GM18498 (cell line): ENCODE measurements at regions not wholly inside any gene's neighbourhood (a gene's known extent, or its start where the extent isn't known, plus 50 kb on each side); places are given as distances from the start of the nearest gene placed in this dataset.

Experiments used
- ATAC-seq: cut with Tn5 transposase; IDR thresholded peaks from one replicate; pipeline ENCODE4 v1.9.1; 2021; ENCODE audit warnings: mild to moderate bottlenecking, moderate library complexity; ENCODE audit not compliant: unreplicated experiment

DNA sequence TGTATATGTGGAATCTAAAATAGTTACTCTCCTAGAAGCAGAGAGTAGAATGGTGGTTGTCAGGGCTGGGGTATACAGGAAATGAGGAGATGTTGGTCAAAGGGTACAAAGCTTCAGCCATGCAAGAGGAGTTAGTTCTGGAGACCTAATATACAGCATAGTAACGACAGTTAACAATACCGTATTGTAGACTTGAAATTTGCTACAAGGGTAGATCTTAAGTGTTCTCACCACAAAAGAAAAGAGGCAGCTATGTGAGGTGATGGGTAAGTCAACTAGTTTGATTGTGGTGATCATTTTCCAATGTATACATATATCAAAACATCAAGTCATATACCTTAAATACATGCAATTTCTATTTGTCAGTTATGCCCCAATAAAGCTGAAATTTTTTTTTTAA lies 98.2 kb upstream of the CYP1B1 start:
- no peak for ATAC-seq

DNA sequence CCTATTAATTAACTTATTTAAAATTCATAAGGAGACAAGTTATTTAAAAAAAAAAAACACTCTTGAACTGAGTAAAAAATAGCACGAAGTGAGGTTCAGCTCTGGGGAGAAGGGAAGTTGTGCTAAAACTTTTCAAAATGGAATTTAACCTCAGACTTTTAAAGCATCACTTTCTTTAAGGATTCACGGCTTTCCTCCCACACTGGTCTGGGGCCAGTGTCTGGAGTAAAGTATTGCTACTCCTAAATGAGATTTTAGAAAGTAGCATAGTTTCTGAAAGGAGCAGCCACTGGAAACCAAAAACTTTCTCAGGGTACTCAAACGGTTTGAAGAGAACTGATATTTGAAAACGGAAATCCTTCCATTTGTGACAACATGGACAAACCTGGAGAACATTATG lies 97.7 kb upstream of the CYP1B1 start:
- no peak for ATAC-seq

DNA sequence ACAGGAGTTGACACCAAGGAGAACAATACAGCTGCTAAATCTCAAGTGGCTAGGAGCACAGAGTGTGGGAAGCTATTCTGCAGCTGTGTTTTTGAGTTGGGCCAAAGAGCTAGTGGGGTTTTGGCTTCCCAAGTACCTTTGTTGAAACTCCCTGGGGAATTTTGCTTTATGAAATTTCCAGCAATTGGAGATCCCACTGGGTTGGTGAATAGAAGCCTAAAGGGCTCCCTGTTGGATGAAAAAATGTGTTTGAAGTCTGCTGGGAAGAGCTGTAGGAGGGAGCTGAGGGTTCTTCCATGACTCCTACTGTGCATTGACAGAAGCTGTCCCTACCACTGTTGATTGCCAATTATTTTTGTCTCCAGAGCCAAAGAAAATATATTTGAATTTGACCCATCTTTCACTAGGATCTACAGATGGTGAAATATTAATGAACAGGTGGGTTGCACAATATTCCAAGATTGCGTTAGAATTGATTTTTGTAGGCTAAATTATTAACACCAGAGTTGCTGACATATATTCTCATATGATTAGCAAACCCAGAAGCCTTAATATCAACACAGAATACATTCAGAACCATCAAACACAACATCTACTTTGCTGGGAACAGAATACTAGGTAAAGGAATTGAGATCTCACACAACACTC lies 95.4 kb upstream of the CYP1B1 start:
- ATAC-seq = no peak

DNA sequence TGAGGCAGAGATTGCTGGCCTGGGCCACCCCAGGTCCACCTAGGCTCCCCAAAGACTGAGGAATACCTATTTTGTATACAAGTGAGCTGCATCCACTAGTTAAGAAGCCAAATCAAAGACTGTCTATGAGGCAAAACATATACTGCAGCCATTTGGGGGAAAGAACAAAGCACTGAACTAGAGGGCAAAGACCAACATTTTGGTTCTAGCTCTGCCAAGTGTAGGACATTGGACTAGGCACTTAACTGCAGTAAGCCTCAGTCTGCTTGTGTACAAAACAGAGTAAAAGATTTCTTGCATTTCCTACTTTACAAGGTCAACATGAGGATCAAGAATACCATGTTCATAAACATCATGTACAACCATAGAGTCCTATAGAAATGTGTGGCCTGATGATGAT lies 94.8 kb upstream of the CYP1B1 start:
- ATAC-seq = no peak

DNA sequence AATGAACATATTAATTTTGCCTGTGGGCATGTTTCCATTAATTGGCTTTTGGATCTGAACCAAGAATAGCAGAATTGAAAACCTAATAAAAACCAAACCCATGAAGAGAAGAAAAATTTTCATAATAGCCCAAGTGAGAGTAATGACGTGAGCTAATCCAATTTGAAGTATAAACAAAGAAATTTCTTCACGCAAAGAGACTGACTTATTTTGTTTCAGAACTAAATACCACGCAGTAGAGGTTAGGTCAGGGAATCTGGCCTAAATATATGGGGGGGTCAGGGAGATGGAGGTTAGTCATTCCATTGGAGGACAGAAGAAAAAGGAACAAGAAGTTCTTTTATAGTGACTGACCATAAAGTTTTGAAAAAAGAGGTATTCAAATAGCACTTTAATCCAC lies 94.1 kb upstream of the CYP1B1 start:
- no peak for ATAC-seq

DNA sequence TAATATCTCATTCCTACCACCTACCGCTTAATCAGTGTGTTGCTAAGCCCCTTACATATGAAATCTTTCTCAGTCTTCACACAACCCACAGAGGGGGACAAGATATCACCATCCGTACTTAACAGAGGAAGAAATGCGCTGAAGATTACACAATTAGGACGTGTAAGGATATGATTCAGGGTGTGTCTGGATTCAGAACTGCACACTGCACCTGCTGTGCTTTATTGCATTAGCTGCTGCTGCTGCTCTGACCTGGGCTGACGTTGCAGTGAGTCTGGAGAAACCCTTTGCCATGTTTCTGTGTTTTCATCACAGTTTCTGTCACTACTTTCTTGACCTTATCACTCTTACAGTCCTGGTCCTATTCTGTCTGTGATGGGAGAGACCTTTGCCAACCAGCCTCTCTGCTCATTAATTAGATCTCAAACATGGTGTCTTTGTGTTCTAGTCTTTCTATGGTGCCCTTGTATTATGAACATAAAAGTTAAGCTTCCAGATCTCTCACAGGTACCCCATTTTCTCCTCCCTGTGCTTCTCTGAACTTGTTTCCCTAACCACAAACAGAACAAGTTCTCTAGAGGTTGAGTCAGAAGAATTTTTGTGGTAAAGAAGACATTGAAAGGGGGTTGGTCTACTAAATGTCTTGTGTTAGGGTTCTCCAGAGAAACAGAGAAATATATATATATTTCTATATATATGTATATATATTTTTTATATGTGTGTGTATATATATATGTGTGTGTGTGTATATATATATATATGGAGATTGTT lies 92.9 kb upstream of the CYP1B1 start:
- ATAC-seq = no peak

DNA sequence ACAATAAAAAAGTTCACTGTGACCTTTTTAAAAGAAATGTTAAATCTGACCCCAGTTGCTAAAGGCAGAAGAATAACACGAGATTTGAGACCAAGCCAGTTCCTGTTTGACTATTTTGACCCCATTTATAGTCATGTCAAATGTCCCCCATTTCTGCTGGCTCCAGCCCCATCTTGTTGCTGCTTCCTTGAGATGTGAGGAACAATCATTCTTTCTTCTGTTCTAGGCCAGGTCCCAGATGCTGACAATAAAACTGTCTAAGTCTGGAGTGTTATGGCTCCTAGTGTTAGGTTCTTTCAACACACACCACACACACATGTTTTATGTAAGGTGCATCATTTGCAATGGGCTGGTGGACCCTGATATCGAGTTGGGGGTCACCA lies 92.0 kb upstream of the CYP1B1 start:
- ATAC-seq = no peak

DNA sequence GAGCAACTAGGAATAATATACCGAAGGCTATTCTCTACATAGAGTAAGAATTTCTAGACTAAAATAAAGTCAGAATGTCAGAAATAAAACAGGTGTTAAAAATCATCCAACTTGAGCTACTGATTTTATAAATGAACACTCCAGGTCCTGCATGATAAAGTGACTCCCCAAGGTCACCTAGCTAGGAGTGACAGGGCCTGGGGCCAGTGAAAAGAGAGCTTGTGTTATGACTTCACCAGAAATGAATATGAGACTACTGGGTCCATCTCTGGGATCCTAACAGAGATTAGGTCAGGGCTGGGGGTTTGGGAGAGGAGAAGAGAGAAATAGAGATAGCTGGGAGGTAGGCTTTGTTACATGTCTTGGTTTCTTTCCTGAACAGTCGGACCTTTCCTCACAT lies 89.7 kb upstream of the CYP1B1 start:
- no peak for ATAC-seq

DNA sequence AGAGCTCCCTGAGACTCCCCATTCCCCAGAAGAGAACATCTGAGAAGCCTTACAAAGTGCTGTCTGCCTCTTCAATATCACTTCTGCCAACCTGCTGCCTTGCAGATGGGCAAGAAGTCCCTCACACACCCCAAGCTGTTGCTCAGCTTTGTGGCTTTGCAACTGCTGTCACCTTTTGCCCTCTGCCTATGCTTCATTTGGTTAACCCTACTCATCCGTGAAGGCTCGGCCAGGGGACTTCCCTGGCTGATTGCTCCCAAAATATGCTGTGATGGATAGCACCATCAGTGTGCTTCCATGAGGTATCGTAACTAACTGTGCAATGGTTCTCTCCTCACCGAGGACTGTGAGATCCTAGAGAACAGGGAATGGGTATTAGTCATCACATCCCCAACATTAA lies 88.9 kb upstream of the CYP1B1 start:
- ATAC-seq = peak; percentile 64

DNA sequence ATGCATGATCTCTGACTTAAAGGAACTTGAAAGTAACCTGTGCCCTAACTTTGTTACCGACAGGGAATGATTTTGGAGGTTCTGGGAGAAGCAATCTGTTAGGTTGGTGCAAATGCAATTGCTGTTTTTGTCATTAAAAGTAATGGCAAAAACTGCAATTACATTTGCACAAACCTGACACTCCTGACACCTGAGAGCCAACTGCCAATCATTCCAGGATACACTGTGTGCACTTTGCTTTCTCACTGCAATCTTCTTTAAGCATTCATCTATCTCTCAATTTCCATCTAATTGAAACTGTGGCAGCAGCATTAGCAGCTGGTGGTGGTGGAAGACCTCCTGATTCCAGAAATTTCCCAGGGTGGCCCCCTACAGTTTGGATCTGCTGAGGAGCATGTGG lies 87.6 kb upstream of the CYP1B1 start:
- no peak for ATAC-seq

DNA sequence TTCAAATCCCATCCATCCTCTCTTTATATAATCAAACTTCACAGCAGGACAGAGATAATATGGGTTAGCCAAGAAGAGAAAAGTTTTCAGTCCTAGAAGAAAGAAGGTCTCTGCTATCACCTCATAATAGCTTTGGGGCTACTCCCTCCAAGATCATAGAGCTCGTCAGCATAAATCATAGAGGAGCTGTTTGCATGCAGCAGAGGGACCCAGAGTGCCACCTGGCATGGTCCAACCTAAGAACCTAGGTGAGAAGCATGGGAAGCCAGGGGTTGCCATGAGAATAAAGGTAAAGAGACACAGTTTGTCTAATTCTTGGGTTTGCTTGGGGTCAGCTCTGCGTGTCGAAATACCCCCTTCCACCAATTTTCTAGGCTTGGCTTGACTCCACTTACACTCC lies 87.1 kb upstream of the CYP1B1 start:
- no peak for ATAC-seq

DNA sequence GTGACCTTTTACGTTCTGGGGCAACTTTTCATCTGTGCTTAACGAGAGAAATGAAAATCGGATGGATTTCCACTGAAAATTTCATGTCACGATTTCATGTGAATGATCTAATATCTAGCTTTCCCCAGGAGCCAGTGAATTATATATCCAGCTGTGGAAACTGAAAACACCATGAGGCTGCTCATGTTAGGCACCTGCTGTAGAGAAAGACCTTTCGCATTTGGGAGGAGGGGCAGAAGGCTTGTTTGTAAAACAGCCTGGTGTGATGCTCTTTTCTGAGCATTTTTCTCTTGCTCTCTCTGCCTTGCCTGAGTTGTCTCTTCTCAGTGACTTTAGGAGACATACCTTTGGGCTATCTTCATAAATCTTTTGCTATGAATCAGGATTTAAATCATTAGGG lies 84.6 kb upstream of the CYP1B1 start:
- ATAC-seq = no peak

DNA sequence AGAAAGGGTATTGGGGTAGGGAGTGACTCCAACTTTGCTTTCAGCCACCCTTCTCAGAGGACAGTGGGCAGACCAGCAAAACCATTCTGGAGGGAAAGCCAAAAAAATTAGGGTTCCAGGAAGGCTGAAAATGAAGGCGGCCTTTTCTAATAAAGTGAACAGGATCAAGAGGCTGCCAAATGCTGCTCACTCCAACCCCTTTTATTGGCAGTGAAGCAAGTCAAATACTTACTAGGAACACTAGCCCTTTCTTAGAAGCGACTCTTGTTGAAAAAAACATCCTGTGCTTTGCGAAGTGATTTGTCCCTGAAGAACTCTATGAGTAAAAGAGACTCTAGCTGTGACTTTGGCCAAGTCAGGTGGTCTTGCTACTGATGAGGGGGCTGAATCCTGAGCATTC lies 83.6 kb upstream of the CYP1B1 start:
- ATAC-seq = no peak

DNA sequence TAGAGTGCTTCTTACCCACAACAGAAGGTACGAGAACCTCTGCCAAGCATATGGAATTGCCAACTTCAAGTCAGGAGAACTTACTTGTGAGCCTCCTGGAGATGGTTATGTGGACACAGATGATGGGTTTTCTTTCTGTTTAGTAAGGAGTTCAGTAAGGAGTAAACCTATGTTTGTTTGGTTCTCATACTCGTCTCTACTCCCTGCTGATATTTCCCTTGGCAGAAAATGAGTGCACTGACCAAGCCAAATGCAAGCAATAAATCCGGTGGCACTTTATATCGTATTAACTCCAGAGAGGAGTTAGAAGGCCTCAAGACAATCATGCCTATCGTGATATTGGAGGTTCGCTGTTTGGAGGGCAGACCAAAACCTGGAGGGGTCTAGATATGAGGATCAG lies 83.2 kb upstream of the CYP1B1 start:
- ATAC-seq = no peak

DNA sequence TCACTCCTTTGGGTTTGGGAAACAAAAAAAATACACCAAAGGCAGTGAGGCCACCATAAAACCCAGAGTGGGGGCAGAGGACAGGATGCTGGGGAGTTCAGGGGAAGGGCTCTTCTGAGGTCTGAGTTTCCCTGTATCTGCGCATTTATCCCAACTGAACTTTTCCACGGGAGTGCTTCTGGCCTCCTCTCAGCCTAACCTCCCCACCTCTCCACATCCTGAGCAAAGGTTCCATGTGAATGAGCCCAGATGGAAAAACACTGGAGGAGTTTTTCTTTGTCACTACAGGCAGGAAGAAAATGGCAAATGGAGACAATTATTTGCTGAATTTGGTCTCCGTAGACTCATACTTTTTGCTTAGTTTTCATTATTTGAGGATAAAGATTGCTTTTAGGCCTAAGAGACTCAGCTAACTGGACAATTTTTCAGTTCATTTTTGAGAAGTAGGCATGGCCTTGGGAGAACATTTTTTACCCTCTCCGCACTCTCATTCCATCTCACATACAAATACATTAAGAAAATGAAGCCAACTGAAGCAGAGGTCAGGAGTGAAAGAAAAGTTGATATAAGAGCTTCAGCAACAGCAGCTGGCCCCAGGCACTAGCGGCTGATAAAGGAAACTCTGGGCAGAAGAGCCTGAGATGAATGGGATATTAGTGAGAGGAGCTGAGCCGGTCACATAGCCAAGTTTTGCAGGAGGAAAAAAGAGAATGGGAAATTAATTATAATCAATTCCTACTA lies 82.6 kb upstream of the CYP1B1 start:
- ATAC-seq = no peak

DNA sequence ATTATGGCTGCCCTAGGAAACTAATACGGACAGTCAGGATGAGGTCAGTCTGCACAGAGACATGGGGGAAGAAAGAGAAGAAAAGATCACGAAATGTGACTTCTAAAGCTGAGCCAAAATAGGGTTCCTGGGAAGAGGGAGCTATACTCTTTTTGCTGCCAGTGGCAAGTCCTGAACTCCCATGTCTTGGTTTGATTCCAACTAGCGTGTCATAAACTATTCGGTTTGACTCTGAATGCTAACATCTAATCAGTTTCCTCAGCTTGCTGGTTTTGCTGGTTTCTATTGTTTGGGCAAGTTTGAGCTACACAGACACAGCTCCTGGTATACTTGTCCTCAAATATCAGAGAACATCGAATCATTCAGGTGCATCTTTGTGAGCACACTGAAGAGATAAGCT lies 80.5 kb upstream of the CYP1B1 start:
- ATAC-seq = no peak

DNA sequence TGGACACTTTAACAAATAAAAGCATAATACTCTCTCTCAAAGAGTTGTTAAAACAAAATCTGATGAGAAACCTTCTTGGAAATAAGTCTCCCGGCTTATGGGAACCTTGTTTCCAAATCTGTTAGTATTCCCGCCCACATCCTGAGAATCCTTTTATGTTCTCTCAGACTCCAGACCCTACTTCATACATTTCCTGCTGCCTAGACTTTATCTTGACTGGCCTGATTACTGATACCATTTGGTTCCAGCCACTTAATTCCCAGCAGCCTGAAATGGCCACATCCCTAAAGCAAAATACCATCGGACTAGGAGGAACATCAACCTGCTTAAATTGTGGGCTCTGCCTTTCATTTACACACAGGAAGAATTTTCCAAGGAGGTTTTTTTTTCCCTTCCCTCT lies 79.1 kb upstream of the CYP1B1 start:
- ATAC-seq = no peak

DNA sequence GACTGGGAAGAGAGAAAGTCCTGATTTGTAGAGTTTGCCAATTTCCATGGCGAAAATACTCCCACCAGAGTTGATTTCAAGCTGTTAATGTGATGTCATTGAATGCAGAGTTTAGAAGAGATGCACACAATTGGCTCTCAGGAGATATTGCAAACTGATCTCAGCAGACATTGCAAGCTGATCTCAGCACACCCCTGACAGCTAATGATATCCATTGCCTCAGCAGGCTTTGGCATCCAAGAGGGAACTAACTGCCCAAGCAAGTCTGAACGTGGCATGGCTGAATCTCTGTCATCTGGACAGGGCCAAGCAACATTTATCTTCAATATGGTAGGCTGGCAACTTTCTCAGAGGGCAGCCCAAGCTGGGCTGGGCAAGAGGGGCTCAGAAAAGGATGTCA lies 78.4 kb upstream of the CYP1B1 start:
- ATAC-seq = no peak

DNA sequence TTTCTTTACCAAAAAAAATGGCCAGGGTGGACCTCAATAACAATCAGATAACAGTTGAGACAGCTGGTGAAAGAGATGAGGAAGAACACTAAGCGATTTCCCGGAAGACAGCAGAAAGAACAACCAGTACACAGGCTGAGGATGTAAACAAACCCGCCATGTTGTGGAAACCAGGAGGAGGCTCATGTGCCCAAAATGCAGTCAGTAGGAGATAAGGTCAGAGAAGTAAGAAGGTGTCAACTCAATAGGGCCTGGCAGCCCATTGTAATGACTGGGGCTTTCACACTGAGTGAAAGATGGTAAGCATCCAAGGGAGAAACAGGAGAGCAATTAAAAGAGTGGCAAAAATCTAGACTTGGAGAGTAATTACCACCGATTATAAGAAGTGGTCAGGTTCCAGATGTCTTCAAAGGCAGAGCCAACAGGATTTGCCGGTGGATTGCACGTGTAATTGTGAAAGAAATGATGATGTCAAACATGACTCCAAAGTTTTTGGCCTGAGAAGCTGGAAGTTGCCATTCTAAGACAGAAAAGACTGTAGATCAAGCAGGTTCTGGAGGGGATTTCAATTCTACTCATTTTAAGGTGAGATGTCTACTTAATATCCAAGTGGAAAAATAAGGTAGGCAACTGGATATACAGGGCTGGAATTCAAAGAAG lies 77.7 kb upstream of the CYP1B1 start:
- ATAC-seq = no peak

DNA sequence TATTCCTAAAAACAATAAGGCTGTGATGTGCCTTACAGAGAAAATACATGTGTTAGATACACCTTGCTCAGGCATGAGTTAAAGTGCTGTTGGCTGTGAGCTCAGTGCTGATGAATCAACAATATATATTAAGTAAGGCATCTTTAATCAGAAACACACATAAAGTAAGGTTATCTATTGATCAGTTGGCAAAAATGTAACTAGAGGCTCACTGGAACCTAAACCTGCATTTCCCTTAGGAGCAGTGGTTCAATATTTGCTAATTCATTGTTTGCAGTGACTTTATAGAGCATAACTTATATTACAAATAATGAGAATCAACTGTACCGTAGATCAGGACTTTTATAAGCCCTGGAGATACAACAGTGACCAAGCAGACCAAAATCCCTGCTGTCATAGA lies 77.0 kb upstream of the CYP1B1 start:
- no peak for ATAC-seq

DNA sequence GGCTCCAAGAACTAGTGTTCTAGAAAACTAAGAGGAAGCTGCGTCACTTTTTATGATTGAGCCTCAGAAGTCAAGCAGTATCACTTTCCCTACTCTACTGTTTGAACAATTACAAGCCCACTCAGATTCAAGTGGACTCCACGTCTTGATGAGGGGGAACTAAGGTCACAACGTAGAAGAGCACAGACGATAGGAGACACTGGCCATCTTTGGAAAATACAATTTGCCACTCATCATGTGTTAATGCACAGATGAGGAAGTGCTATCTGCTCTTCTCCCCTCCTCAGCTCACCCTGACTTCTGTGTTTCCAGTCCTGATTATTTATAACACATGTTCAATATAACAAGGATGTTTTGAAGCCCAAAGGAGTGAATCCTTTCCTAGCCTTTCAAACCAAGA lies 76.1 kb upstream of the CYP1B1 start:
- no peak for ATAC-seq

DNA sequence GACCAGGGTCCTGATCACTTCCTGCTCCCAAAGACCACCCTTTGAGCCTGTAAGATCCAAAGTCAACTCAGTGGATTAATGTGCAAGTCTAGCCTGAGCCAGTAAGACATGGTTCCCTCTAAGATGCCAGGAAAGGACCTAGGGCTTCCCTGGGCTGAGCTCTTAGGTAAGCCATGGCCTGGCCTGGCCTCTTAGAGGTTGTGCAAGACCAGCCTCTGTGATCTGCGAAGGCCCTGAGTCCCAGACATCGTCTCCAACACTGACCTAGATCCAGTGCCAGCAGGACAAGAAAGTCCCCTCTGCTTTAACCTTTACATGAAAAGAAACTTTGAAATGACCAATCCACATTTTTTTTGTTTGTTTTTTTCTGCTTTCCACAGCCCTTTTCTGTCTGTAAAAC lies 73.6 kb upstream of the CYP1B1 start:
- no peak for ATAC-seq
